CD14-positive monocyte (primary cell): ENCODE measurements at regions not wholly inside any gene's neighbourhood (a gene's known extent, or its start where the extent isn't known, plus 50 kb on each side); places are given as distances from the start of the nearest gene placed in this dataset.

Source experiments
- DNase-seq, 3 donors: peaks; one replicate each; pipeline ENCODE4 v3.0.0-alpha.2; 2011 to 2022
- H2AFZ ChIP-seq: 2 replicates; pipeline ENCODE4 v1.6.0; 2012; ENCODE audit warnings: mild to moderate bottlenecking, low read depth, low read length, inconsistent platforms; ENCODE audit not compliant: insufficient read depth, poor library complexity, severe bottlenecking
- H3K27ac ChIP-seq, 2 donors: 1 replicate in 1 of 2; 2 replicates in 1 of 2; pipeline ENCODE4 v1.5.1; 2012 to 2013; ENCODE audit warnings: low read length in 2 of 2, control low read depth in 1 of 2, inconsistent platforms in 1 of 2, low read depth in 1 of 2, mild to moderate bottlenecking in 1 of 2
- H3K27me3 ChIP-seq, 2 donors: one replicate each; pipeline versions ENCODE4 v1.6.0 to v1.6.1; 2011 to 2013; ENCODE audit warnings: low read length in 2 of 2; ENCODE audit not compliant: control insufficient read depth in 2 of 2, insufficient read depth in 2 of 2
- H3K36me3 ChIP-seq, 2 donors: replicated peaks in 1 of 2; 1 replicate in 1 of 2; 2 replicates in 1 of 2; pipeline versions ENCODE4 v1.5.1 to v1.6.1; 2012 to 2013; ENCODE audit warnings: low read length in 2 of 2, control low read depth in 1 of 2, inconsistent platforms in 1 of 2, mild to moderate bottlenecking in 1 of 2; ENCODE audit not compliant: insufficient read depth in 2 of 2, control insufficient read depth in 1 of 2
- H3K4me1 ChIP-seq, 2 donors: 1 replicate in 1 of 2; 2 replicates in 1 of 2; pipeline versions ENCODE4 v1.5.1 to v1.6.1; 2012 to 2013; ENCODE audit warnings: low read length in 2 of 2, control low read depth in 1 of 2, inconsistent platforms in 1 of 2, mild to moderate bottlenecking in 1 of 2, moderate library complexity in 1 of 2; ENCODE audit not compliant: insufficient read depth in 2 of 2, control insufficient read depth in 1 of 2
- H3K4me2 ChIP-seq: replicated peaks from 2 replicates; pipeline ENCODE3; 2012; ENCODE audit warnings: low read length, moderate library complexity, mild to moderate bottlenecking; ENCODE audit not compliant: poor library complexity, severe bottlenecking; ENCODE audit errors: extremely low read depth
- H3K4me3 ChIP-seq, 3 experiments: fragments of 200-600 bp in 1 of 3; sonication (generic) in 1 of 3; replicated peaks in 1 of 3; 1 replicate in 2 of 3; 2 replicates in 1 of 3; pipeline ENCODE4 v1.5.1; 2011 to 2013; ENCODE audit warnings: low read length in 3 of 3, mild to moderate bottlenecking in 3 of 3, control low read depth in 2 of 3, low read depth in 2 of 3, inconsistent platforms in 1 of 3, moderate library complexity in 1 of 3
- H3K79me2 ChIP-seq: 2 replicates; pipeline ENCODE4 v1.6.0; 2012; ENCODE audit warnings: mild to moderate bottlenecking, control low read depth, inconsistent platforms, low read length, moderate library complexity; ENCODE audit not compliant: insufficient read depth
- H3K9ac ChIP-seq: 2 replicates; pipeline ENCODE4 v1.6.0; 2017; ENCODE audit warnings: low read length, mild to moderate bottlenecking; ENCODE audit not compliant: insufficient read depth, poor library complexity, severe bottlenecking
- H3K9me3 ChIP-seq, 2 donors: replicated peaks in 1 of 2; 1 replicate in 1 of 2; 2 replicates in 1 of 2; pipeline versions ENCODE4 v1.5.1 to v1.6.1; 2012 to 2013; ENCODE audit warnings: low read length in 2 of 2, control low read depth in 1 of 2; ENCODE audit not compliant: control insufficient read depth in 1 of 2, insufficient read depth in 1 of 2
- H4K20me1 ChIP-seq: 2 replicates; pipeline ENCODE4 v1.6.0; 2012; ENCODE audit warnings: mild to moderate bottlenecking, low read length, control low read depth, moderate library complexity; ENCODE audit not compliant: insufficient read depth
- H3K27ac Mint-ChIP-seq, 7 donors: one replicate each; pipeline ENCODE4 v1.8.0; 2020; ENCODE audit warnings: mild to moderate bottlenecking in 7 of 7, mixed read lengths in 7 of 7, moderate library complexity in 6 of 7, inconsistent platforms in 2 of 7
- H3K27me3 Mint-ChIP-seq, 3 donors: one replicate each; pipeline ENCODE4 v1.8.0; 2021 to 2022; ENCODE audit warnings: low read depth in 3 of 3, mild to moderate bottlenecking in 3 of 3, mixed read lengths in 3 of 3, moderate library complexity in 3 of 3, inconsistent platforms in 1 of 3
- H3K36me3 Mint-ChIP-seq, 2 donors: one replicate each; pipeline ENCODE4 v1.8.0; 2020; ENCODE audit warnings: mixed read lengths in 2 of 2, inconsistent platforms in 1 of 2, mild to moderate bottlenecking in 1 of 2
- H3K4me1 Mint-ChIP-seq: one replicate; pipeline ENCODE4 v1.8.0; 2020; ENCODE audit warnings: mild to moderate bottlenecking, mixed read lengths
- H3K4me3 Mint-ChIP-seq, 2 donors: one replicate each; pipeline ENCODE4 v1.8.0; 2020; ENCODE audit warnings: mild to moderate bottlenecking in 2 of 2, mixed read lengths in 2 of 2, moderate library complexity in 1 of 2
- H3K9me3 Mint-ChIP-seq, 7 donors: one replicate each; pipeline ENCODE4 v1.8.0; 2020 to 2022; ENCODE audit warnings: mixed read lengths in 7 of 7, mild to moderate bottlenecking in 6 of 7, moderate library complexity in 6 of 7, inconsistent platforms in 2 of 7
- WGBS: methylation state at CpG from one replicate; pipeline ENCODE4 v1.1.5; 2013; ENCODE audit warnings: missing lambda C conversion rate; ENCODE audit not compliant: insufficient coverage; 5-methylcytosine and 5-hydroxymethylcytosine counted together
- intact Hi-C, 2 donors: fragments of 100-400 bp; cut with micrococcal nuclease; formaldehyde crosslinking; loops; one replicate each; pipeline versions ENCODE4 v1.15.0 to v1.15.1; 2023
- TF ChIP-seq, protein P1 (sequence below): fragments of 200-600 bp; IDR thresholded peaks from one replicate; pipeline ENCODE4 v1.8.0; 2022; ENCODE audit warnings: antibody characterized with exemption, mild to moderate bottlenecking

DNA sequence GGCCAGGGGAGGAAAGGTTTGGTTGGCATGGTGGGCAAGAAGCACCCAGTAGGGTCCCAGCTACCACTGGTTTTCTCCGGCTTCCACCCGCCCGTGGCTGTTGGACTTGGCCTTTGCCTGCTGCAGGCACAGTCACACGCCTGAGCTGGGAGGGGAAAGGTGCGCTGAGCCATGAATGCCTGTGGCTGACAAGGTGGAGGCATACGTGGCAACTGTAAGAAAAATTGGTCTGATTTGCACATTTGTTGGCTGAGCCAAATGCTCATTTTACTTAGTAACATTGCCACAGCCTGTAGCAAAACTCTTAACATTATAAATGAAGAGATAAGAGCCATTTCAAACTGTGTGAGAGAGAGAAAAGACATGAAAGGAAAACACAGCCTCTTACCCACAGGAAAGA is 191.6 kb downstream of the PTPRC start:
- Histone ChIP-seq H2AFZ (no peak overlapping the region), H3K27me3 (no peaks in the 10 kb centered on the region), H3K27ac (no peak overlapping the region), H3K4me1 (no peaks in the 10 kb centered on the region), H3K79me2 (no peaks in the 10 kb centered on the region), H3K9me3 (no peaks in the 10 kb centered on the region), H3K4me3 (no peak overlapping the region), H3K36me3 (no peaks in the 10 kb centered on the region), H3K9ac (no peak overlapping the region), H3K4me2 (no peak overlapping the region), H4K20me1 (no peaks in the 10 kb centered on the region)
- Mint-ChIP-seq H3K4me3 (no peak overlapping the region), H3K9me3 (peaks cover 2 to 8% (median 4%) of the 10 kb centered on the region in 7 donors), H3K27ac (no peak overlapping the region), H3K27me3 (peaks cover 0 to 5% (median 0%) of the 10 kb centered on the region in 3 donors), H3K4me1 (peaks cover 2% of the 10 kb centered on the region), H3K36me3 (no peaks in the 10 kb centered on the region)
- no peak for DNase-seq
- intact Hi-C loops, result no loop called here
- WGBS, result 100% methylated on average over 2 of the region's 6 CpGs
- TF ChIP-seq, protein P1, sequence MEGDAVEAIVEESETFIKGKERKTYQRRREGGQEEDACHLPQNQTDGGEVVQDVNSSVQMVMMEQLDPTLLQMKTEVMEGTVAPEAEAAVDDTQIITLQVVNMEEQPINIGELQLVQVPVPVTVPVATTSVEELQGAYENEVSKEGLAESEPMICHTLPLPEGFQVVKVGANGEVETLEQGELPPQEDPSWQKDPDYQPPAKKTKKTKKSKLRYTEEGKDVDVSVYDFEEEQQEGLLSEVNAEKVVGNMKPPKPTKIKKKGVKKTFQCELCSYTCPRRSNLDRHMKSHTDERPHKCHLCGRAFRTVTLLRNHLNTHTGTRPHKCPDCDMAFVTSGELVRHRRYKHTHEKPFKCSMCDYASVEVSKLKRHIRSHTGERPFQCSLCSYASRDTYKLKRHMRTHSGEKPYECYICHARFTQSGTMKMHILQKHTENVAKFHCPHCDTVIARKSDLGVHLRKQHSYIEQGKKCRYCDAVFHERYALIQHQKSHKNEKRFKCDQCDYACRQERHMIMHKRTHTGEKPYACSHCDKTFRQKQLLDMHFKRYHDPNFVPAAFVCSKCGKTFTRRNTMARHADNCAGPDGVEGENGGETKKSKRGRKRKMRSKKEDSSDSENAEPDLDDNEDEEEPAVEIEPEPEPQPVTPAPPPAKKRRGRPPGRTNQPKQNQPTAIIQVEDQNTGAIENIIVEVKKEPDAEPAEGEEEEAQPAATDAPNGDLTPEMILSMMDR, result no peak

DNA sequence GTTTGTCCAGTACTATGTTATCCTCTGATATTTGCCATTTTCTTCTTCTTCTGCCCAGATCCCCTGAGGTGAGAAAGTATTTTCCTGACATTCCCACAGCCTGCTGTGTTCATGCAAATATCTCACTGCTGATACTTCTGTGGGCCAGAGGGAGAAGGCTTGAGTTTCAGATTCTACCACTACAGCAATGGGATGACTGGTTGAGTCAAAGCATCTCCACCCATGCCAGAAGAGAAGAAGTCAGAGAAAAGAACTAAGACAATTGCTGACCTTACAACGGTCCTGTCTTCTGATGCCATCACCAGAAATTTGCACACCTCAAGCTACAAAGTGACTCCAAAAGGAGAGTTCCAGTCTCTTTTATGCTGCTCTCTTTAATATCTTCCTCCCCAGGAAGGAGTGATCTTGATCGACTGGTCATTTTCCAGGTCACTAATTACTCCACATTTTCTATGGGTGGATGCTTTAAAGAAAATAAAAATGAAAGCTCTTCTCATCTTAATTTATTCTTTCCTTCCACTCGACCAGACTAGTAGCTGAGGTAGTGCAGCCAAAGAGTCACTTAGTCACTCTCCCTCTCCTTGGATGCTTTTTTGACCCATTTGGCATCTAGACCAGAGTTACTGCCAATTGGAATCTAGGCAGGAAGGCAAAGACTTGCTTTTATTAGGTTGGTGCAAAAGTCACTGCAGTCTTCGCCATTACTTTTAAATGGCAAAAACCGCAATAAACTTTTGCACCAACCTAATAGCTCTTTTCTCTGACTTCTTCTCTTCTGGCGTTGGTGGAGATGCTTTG is 195.1 kb downstream of the PTPRC start:
- 100% methylated on average over 2 of the region's 6 CpGs for WGBS
- no peaks in the 10 kb centered on the region for H4K20me1 ChIP-seq
- peaks cover 11% of the 10 kb centered on the region for H3K4me1 Mint-ChIP-seq
- H3K4me3 ChIP-seq, result no peak overlapping the region
- H3K4me1 ChIP-seq, result no peaks in the 10 kb centered on the region
- TF ChIP-seq, protein P1, result no peak
- peaks cover 0 to 5% (median 0%) of the 10 kb centered on the region in 3 donors for H3K27me3 Mint-ChIP-seq
- H3K9me3 ChIP-seq, result no peaks in the 10 kb centered on the region
- no peaks in the 10 kb centered on the region for H3K36me3 ChIP-seq
- H3K27ac Mint-ChIP-seq, result no peak overlapping the region
- no peak overlapping the region for H3K4me2 ChIP-seq
- no peak overlapping the region for H2AFZ ChIP-seq
- H3K9ac ChIP-seq, result no peak overlapping the region
- no peaks in the 10 kb centered on the region for H3K27me3 ChIP-seq
- no peak overlapping the region for H3K27ac ChIP-seq
- intact Hi-C loops, result no loop called here
- H3K36me3 Mint-ChIP-seq, result peaks cover 0 to 2% of the 10 kb centered on the region in 2 donors
- no peak overlapping the region for H3K4me3 Mint-ChIP-seq
- no peak for DNase-seq
- H3K79me2 ChIP-seq, result no peaks in the 10 kb centered on the region
- H3K9me3 Mint-ChIP-seq, result peaks cover 2 to 8% (median 4%) of the 10 kb centered on the region in 7 donors
